B cell (primary cell): ENCODE measurements at regions not wholly inside any gene's neighbourhood (a gene's known extent, or its start where the extent isn't known, plus 50 kb on each side); places are given as distances from the start of the nearest gene placed in this dataset.

Source experiments
- ATAC-seq: fragments of 200-7000 bp; cut with Tn5 transposase; one replicate; pipeline ENCODE4 v1.10.0; 2021; ENCODE audit warnings: low read depth, mild to moderate bottlenecking, moderate number of reproducible peaks, moderate library complexity
- CTCF ChIA-PET: fragments of 350-600 bp; sonication (Branson Sonifier 250); formaldehyde crosslinking; loops from one replicate; lab custom pipeline; 2021; ENCODE audit warnings: antibody characterized with exemption, inconsistent platforms; lab: Charles Lee
- POLR2A ChIA-PET: fragments of 350-600 bp; sonication (Branson Sonifier 250); formaldehyde crosslinking; loops from one replicate; lab custom pipeline; 2021; ENCODE audit warnings: antibody characterized with exemption; lab: Charles Lee
- DNase-seq: peaks from one replicate; pipeline ENCODE4 v3.0.0; 2013
- H2AFZ ChIP-seq: 2 replicates; pipeline ENCODE4 v1.6.1; 2012; ENCODE audit warnings: mild to moderate bottlenecking, low read depth, low read length; ENCODE audit not compliant: insufficient read depth, poor library complexity, severe bottlenecking
- H3K27ac ChIP-seq, 2 donors: 1 replicate in 1 of 2; 2 replicates in 1 of 2; pipeline ENCODE4 v1.5.1; 2012 to 2013; ENCODE audit warnings: low read length in 2 of 2, mild to moderate bottlenecking in 2 of 2, moderate library complexity in 1 of 2
- H3K27me3 ChIP-seq, 4 experiments: fragments of 200-600 bp in 1 of 4; sonication (generic) in 1 of 4; replicated peaks in 1 of 4; 1 replicate in 2 of 4; 2 replicates in 2 of 4; pipeline versions ENCODE4 v1.6.1 to v1.7.0; 2013 to 2016; ENCODE audit warnings: low read length in 3 of 4, mild to moderate bottlenecking in 2 of 4, mixed read lengths in 1 of 4, moderate library complexity in 1 of 4; ENCODE audit not compliant: insufficient read depth in 4 of 4, control insufficient read depth in 3 of 4; ENCODE audit errors: control extremely low read depth in 1 of 4
- H3K36me3 ChIP-seq, 2 experiments: replicated peaks in 1 of 2; 1 replicate in 1 of 2; 2 replicates in 1 of 2; pipeline versions ENCODE4 v1.6.1 to v1.7.1; 2013; ENCODE audit warnings: low read length in 1 of 2; ENCODE audit not compliant: insufficient read depth in 2 of 2, control insufficient read depth in 1 of 2; ENCODE audit errors: control extremely low read depth in 1 of 2, extremely low read depth in 1 of 2
- H3K4me1 ChIP-seq, 2 donors: fragments of 200-600 bp in 1 of 2; sonication (generic) in 1 of 2; 1 replicate in 1 of 2; 2 replicates in 1 of 2; pipeline versions ENCODE4 v1.5.1 to v1.6.1; 2013 to 2017; ENCODE audit warnings: low read length in 2 of 2; ENCODE audit not compliant: control insufficient read depth in 2 of 2, insufficient read depth in 2 of 2
- H3K4me2 ChIP-seq: replicated peaks from 2 replicates; pipeline ENCODE3; 2012; ENCODE audit warnings: mild to moderate bottlenecking, low read depth, low read length; ENCODE audit not compliant: poor library complexity, severe bottlenecking
- H3K4me3 ChIP-seq, 5 experiments: fragments of 200-600 bp in 1 of 5; sonication (generic) in 1 of 5; 1 replicate in 3 of 5; 2 replicates in 2 of 5; pipeline versions ENCODE4 v1.5.1 to v1.7.0; 2011 to 2016; ENCODE audit warnings: low read length in 4 of 5, mild to moderate bottlenecking in 4 of 5, low read depth in 2 of 5, control low read depth in 1 of 5, moderate library complexity in 1 of 5; ENCODE audit not compliant: insufficient read depth in 1 of 5; ENCODE audit errors: control extremely low read depth in 1 of 5, extremely low read depth in 1 of 5
- H3K79me2 ChIP-seq: fragments of 200-600 bp; sonication (generic); one replicate; pipeline ENCODE4 v1.6.0; 2016; ENCODE audit warnings: low read length; ENCODE audit not compliant: control insufficient read depth, insufficient read depth
- H3K9ac ChIP-seq: fragments of 200-600 bp; sonication (generic); 2 replicates; pipeline ENCODE4 v1.6.1; 2017; ENCODE audit warnings: mild to moderate bottlenecking, low read length, moderate library complexity
- H3K9me3 ChIP-seq, 3 donors: one replicate each; pipeline versions ENCODE4 v1.6.1 to v1.7.1; 2013; ENCODE audit warnings: low read length in 2 of 3; ENCODE audit not compliant: control insufficient read depth in 2 of 3, insufficient read depth in 1 of 3; ENCODE audit errors: control extremely low read depth in 1 of 3
- H4K20me1 ChIP-seq: 2 replicates; pipeline ENCODE4 v1.6.0; 2012; ENCODE audit warnings: mild to moderate bottlenecking, low read length; ENCODE audit not compliant: insufficient read depth, control insufficient read depth, poor library complexity, severe bottlenecking
- H3K27ac Mint-ChIP-seq: one replicate; pipeline ENCODE4 v1.8.0; 2021; ENCODE audit warnings: mixed read lengths
- H3K27me3 Mint-ChIP-seq: one replicate; pipeline ENCODE4 v1.8.0; 2021; ENCODE audit warnings: mixed read lengths
- H3K4me1 Mint-ChIP-seq: one replicate; pipeline ENCODE4 v1.8.0; 2021; ENCODE audit warnings: mixed read lengths
- H3K4me3 Mint-ChIP-seq: one replicate; pipeline ENCODE4 v1.8.0; 2021; ENCODE audit warnings: mixed read lengths
- H3K9me3 Mint-ChIP-seq: one replicate; pipeline ENCODE4 v1.8.0; 2022; ENCODE audit warnings: mixed read lengths; ENCODE audit not compliant: insufficient read depth
- CTCF ChIP-seq: fragments of 200-600 bp; IDR thresholded peaks from one replicate; pipeline ENCODE4 v1.8.0; 2022; ENCODE audit warnings: antibody characterized with exemption, mild to moderate bottlenecking
- EZH2 ChIP-seq: IDR thresholded peaks from 2 replicates; pipeline ENCODE4 v1.6.1; 2012; ENCODE audit warnings: borderline replicate concordance, low read depth, mild to moderate bottlenecking, moderate library complexity, low read length; ENCODE audit not compliant: insufficient read depth, poor library complexity, severe bottlenecking
- WGBS: methylation state at CpG from one replicate; pipeline ENCODE4 v1.1.5; 2013; ENCODE audit warnings: missing lambda C conversion rate; ENCODE audit not compliant: insufficient coverage; 5-methylcytosine and 5-hydroxymethylcytosine counted together
- intact Hi-C: fragments of 100-400 bp; cut with micrococcal nuclease; formaldehyde crosslinking; loops from one replicate; pipeline ENCODE4 v1.10.0; 2022

DNA sequence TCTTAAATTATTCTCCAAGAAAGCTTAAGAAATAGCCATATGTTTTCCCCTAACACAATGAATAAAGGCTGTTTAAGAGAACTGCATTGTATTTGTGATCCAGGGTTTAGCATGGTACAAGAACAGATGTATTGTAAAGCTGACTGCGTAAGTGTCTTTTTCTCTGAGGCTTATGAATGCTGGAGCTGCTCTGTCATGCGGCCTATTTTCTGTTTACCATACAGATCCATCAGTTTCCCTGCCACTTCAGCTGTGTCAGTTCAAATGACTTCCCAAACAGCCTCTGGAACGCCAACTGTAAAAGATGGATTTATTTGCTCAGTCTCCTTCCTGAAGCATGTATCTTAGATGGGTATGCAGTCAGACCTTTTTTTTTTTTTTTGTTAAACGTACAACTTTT lies 419.3 kb upstream of the HS3ST5 start:
- no peaks in the 10 kb centered on the region for H3K79me2 ChIP-seq
- no peak overlapping the region for H3K4me2 ChIP-seq
- H3K4me1 ChIP-seq, result no peaks in the 10 kb centered on the region
- Mint-ChIP-seq H3K27ac (no peak overlapping the region), H3K4me1 (no peaks in the 10 kb centered on the region), H3K9me3 (no peaks in the 10 kb centered on the region), H3K4me3 (no peak overlapping the region), H3K27me3 (no peaks in the 10 kb centered on the region)
- ChIA-PET CTCF (no interaction called here), POLR2A (no interaction called here)
- no peaks in the 10 kb centered on the region for H3K27me3 ChIP-seq
- H4K20me1 ChIP-seq, result no peaks in the 10 kb centered on the region
- H3K4me3 ChIP-seq, result no peak overlapping the region
- ATAC-seq, result no peak
- H3K9ac ChIP-seq, result no peak overlapping the region
- H3K36me3 ChIP-seq, result no peaks in the 10 kb centered on the region
- H3K27ac ChIP-seq, result no peak overlapping the region
- 93% methylated on average over 2 of the region's 4 CpGs for WGBS
- DNase-seq, result no peak
- intact Hi-C loops, result no loop called here
- TF ChIP-seq EZH2 (no peak), CTCF (no peak)
- no peak overlapping the region for H2AFZ ChIP-seq
- no peaks in the 10 kb centered on the region for H3K9me3 ChIP-seq

GRCh38 chr6:114747995-114748625 lies 405.3 kb upstream of the HS3ST5 start:
- ChIA-PET POLR2A (no interaction called here), CTCF (interaction anchor here (0.9 kb wide), 1 partner anchor 11 kb away, joined by 3 read pairs; no protein-coding TSS in a partner anchor)
- Histone ChIP-seq H3K27ac (no peak overlapping the region), H3K9me3 (no peaks in the 10 kb centered on the region), H3K4me1 (no peaks in the 10 kb centered on the region), H3K79me2 (no peaks in the 10 kb centered on the region), H3K4me3 (no peak overlapping the region), H3K9ac (no peak overlapping the region), H2AFZ (no peak overlapping the region), H3K36me3 (no peaks in the 10 kb centered on the region), H4K20me1 (no peaks in the 10 kb centered on the region), H3K4me2 (no peak overlapping the region), H3K27me3 (no peaks in the 10 kb centered on the region)
- intact Hi-C loops, result loop anchor here (5.0 kb wide), 1 partner anchor 1149 kb away; no protein-coding TSS in a partner anchor
- Mint-ChIP-seq H3K9me3 (no peaks in the 10 kb centered on the region), H3K27ac (no peak overlapping the region), H3K4me3 (no peak overlapping the region), H3K4me1 (no peaks in the 10 kb centered on the region), H3K27me3 (no peaks in the 10 kb centered on the region)
- WGBS, result no CpG with 5 or more reads among the region's 6 CpGs
- no peak for TF ChIP-seq EZH2
- TF ChIP-seq CTCF, result peak; percentile 67
- DNase-seq, result peak; percentile 19
- no peak for ATAC-seq
